ENCODE measurements at regions not wholly inside any gene's neighbourhood (a gene's known extent, or its start where the extent isn't known, plus 50 kb on each side); places are given as distances from the start of the nearest gene placed in this dataset.

- DNase-seq = no peak
Measured at GRCh38 chr10:78507510-78508160, 474.0 kb downstream of the RPS24 start.

DNA sequence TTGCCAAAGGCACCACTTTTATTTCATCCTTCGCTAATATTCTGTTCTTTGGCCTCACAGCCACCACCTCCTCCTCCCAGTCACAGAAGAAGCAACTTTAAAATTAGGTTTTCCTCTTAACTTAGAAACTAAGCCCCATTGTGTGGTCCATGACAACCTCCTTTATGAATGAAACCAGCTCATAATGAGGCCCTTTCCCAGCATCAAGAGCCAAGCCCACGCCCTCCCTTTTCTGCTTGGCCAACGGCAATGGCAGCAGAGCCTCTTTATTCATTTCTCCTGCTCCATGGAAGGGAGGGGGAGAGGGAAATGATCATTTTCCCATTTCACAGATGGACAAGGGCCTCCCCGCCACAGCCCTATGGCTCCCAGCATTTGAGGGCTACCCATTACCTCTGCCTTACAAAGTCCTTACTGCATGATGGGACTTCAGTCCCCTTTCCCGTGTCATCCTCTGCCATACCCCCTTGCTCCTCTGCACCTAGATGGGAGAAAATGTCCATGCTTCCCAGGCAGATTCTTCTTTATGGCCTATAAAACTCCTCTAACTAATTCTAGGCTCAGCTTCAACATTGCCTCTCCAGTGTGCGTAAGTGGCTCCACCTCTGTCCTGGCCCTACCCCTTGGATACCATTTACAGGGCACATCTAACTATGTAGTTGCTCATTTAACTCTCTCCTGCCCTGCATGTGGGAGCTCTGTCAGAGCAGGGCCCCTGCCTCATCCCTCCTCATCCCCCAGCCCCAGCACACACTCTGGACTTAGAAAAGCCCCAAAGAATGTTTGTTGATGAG lies 475.5 kb downstream of the RPS24 start:
- no peak for DNase-seq

DNA sequence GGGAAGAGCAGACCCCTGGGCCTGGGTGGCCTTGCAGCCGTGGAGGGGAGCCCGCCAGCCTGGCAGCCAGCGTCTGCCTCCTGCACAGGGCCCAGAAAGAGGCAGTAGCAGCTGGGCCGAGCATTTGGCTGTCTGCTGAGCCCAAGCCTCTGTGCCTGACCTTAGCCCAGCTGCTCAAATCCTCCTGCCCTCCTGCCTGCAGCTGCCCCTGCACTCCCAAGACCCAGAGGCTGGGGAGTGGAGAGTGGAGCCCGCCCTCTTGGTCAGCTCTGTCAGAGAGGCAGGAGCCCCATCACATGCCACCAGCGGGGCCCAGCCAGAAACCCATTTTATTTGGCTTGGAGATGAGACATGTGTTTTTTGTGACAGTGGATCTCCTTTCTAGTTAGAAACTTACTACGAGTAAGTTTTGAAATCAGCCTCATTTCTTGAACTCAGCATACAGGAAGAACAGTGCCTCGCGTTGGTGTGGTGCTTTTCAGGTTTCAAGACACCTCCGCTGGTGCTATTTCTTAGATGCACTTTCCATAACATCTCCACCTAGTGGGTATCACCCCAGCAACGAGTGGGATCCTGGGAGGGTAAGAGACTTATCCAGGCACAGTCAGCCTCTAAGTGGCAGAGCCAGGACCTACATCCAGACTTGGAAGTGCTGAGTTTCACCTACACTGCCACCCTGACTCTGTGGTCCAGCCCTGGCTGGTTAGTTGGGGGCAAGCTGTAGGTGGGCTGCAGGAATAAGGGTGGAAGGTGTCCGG lies 477.1 kb downstream of the RPS24 start:
- peak; percentile 5 for DNase-seq

GRCh38 chr10:78511324-78512204 lies 477.9 kb downstream of the RPS24 start:
- DNase-seq = peak; percentile 10

DNA sequence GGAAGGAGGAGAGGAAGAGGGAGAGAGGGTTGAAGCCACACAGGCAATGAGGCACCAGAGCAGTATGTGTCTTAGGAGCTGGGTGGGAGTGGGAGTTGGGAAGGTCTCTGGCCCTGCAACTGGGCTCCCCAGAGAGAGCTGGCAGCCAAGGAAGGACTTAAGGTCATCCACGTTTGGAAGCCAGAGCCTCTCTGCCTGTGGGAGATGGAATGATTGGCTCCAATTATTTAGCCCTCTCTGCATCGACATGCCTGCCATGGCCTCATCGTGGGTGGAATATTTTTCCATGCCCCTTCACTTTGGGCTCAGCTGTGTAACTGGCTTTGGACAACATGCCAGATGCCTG lies 478.5 kb downstream of the RPS24 start:
- no peak for DNase-seq

GRCh38 chr10:78513330-78513729 lies 479.7 kb downstream of the RPS24 start:
- DNase-seq = no peak

- no peak for DNase-seq
Measured at GRCh38 chr10:78513986-78514385, 480.3 kb downstream of the RPS24 start.

- DNase-seq = no peak
Measured at GRCh38 chr10:78514459-78514858, 480.8 kb downstream of the RPS24 start.

GRCh38 chr10:78515038-78515872 lies 481.6 kb downstream of the RPS24 start:
- peak; percentile 16 for DNase-seq

DNA sequence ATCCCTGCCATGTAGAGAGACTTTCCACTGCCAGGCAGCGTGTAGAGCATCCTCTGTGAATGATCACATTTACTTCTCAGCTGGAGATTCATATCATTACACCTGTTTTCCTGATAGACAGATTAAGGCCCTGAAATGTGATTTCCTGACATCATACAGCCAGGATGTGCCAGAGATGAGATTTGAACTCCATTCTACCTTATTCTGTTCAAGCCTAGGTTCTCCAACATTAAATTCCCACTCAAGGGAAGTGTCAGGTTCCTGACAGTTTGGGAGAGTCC lies 482.1 kb downstream of the RPS24 start:
- DNase-seq = no peak

- DNase-seq = no peak
Measured at GRCh38 chr10:78516236-78516635, 482.6 kb downstream of the RPS24 start.

DNA sequence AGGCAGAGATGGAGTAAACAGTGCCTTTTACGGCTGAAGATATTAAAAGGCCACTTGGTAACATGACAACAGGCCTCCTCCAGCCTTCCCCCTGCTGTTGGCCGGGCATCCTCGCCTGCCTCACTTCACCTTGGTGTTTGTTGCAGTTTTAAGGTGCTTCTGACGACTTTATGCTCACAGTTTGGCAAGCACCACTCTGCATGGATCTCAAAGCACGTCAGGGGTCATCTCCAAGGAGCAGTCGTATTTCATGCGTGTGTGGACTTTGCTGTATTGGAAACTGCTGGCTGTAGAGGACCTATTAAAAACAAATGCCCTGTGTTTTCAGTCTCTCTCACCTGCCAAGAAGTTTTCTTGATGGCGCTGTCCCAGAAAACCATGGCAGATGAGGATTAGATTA lies 483.1 kb downstream of the RPS24 start:
- DNase-seq = no peak

- no peak for DNase-seq
Measured at GRCh38 chr10:78518224-78518623, 484.6 kb downstream of the RPS24 start.

DNA sequence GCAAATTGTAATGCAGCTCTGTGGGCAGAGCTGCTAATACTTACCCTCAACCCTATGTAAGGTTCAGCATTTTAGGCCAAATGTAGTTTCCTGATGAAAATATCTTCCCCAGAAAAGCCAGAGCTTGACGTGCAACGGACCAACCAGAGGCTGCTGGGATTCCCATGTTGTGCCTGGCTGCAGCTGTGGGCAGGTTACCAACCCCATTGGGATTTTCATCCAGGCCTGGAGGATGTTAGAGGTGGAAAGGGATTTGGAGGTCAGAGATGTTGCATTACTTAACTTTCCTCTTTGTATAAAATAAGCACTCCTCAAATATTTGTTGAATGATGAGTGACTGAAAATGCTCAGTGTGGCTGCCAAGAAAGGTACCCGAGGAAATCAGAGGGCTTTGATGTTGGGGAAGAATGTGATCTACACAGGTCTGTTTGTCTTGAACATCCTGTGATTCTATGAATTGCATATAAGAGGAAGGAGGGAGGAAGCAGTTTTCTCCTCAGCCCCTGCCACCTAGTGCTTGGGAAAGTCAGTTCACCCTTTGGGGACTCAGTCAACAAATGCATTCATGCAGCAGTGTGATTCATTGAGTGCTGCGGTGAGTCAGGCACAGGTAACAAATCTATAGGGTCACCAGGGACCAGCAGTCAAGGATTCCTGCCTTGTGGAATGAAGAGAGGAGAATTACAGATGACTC lies 487.2 kb downstream of the RPS24 start:
- DNase-seq = no peak

GRCh38 chr10:78523453-78523852 lies 489.8 kb downstream of the RPS24 start:
- no peak for DNase-seq

GRCh38 chr10:78524342-78524741 lies 490.7 kb downstream of the RPS24 start:
- peak; percentile 5 for DNase-seq

GRCh38 chr10:78524941-78525340 lies 491.3 kb downstream of the RPS24 start:
- peak; percentile 5 for DNase-seq

GRCh38 chr10:78526347-78526746 lies 492.7 kb downstream of the RPS24 start:
- no peak for DNase-seq

DNA sequence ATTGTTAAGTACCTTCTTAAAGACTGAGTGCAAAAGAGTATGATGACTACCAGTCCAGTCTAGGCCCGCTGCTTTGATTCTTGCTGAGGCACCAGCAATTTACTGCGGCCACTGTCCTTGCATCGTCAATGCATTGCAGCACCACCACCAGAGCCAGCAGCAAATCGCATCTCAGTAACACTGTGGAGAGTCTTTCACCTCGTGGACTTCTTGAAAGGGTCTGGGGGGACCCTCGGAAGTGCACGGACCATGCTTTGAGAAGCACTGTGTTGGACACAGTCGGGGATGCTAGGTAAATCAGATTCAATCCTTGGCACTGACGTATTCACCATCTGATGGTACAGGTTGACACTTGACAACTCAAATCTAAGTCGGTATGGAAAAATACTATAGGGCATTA lies 493.6 kb downstream of the RPS24 start:
- no peak for DNase-seq

GRCh38 chr10:78528749-78529204 lies 495.1 kb downstream of the RPS24 start:
- DNase-seq = no peak

DNA sequence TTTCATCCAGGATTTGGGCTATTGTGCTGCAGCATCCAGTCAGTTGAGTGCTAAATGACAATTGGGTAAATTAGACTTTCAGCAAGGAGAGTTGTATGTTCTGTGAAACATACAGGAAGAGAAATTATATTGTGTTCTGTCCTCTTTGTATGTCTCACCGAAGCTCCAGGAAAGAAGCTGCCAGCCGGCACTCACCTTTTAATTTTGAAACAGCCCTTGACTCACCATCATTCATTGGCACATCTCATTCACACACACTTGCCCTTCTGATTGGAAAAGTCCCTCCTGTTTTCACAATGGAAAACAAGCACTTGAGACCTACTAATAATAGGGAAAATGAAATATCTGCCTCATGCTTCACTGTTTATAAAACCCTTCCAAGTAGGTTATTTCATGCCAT lies 495.6 kb downstream of the RPS24 start:
- no peak for DNase-seq

GRCh38 chr10:78531088-78531487 lies 497.4 kb downstream of the RPS24 start:
- no peak for DNase-seq
